ENCODE measurements at regions not wholly inside any gene's neighbourhood (a gene's known extent, or its start where the extent isn't known, plus 50 kb on each side); places are given as distances from the start of the nearest gene placed in this dataset.

DNA sequence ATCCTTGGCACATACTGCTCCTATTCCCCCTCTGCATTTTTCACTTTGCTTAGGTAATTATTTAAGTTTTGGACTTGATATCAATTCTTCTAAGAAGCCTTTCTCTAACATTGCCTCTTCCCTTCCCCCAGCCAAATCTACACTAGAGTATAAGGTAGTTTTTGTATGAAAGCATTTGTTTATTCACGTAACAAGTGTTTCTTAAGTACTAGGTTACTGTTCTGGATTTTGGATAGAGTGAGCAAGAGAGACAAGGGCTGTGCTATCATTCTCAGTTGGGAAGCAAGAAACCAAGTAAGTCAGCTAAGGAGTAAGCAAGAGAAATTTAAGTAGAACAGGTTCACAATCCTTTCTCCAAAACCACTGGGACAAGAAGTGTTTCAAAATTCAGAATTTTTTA is 55.9 kb upstream of the HHIP start:
- no peak overlapping the region for H2BK15ac ChIP-seq (ENCODE audit: low read depth, low read length)
- WGBS, 2 experiments (ENCODE audit: extremely low coverage in 2 of 2, insufficient read length in 1 of 2) = no CpG with 5 or more reads among the region's 1 CpG
- dilution Hi-C loops (cut with HindIII; ENCODE audit: low sequenced_read_pairs, unreplicated experiment) = no loop called here
- no peak overlapping the region for H2AK9ac ChIP-seq (replicated peaks; ENCODE audit: low read depth, low read length, poor library complexity)
- no peak overlapping the region for H3K18ac ChIP-seq (ENCODE audit: low read depth, low read length)
- H3K23ac ChIP-seq (ENCODE audit: low read depth, low read length) = no peak overlapping the region
- H3K4me2 ChIP-seq (ENCODE audit: low read depth, low read length) = no peak overlapping the region
- H3K27ac ChIP-seq (ENCODE audit: insufficient read depth, low read length) = no peak overlapping the region
- H2AFZ ChIP-seq (replicated peaks; ENCODE audit: low read length, poor library complexity) = no peak overlapping the region
- H3K27me3 ChIP-seq (ENCODE audit: control insufficient read depth, insufficient read depth, low read length) = no peaks in the 10 kb centered on the region
- H4K20me1 ChIP-seq (ENCODE audit: insufficient read depth, low read length) = no peaks in the 10 kb centered on the region
- H2BK5ac ChIP-seq (ENCODE audit: low read depth, low read length, poor library complexity, severe bottlenecking) = no peak overlapping the region
- no peak overlapping the region for H4K8ac ChIP-seq (ENCODE audit: low read depth in 2 of 2, low read length in 2 of 2)
- H3K4me1 ChIP-seq (ENCODE audit: control insufficient read depth, insufficient read depth, low read length) = peaks cover 2% of the 10 kb centered on the region; the same call in 1 of the 2 replicates
- TF ChIP-seq NFE2L2 (IDR thresholded peaks at IDR 0.05; ENCODE audit: low read depth, low read length) = no peak
- no peak for TF ChIP-seq RCOR1 (IDR thresholded peaks at IDR 0.05; ENCODE audit: insufficient replicate concordance, low read length)
- TF ChIP-seq CHD1 (IDR thresholded peaks at IDR 0.05; ENCODE audit: low read depth, low read length) = no peak
- TF ChIP-seq MXI1 (IDR thresholded peaks at IDR 0.05; ENCODE audit: borderline replicate concordance, low read depth, low read length) = no peak
- TF ChIP-seq RFX5 (IDR thresholded peaks at IDR 0.05; ENCODE audit: low read depth, low read length) = no peak
- H3K36me3 ChIP-seq (ENCODE audit: control insufficient read depth, insufficient read depth, low read length) = no peaks in the 10 kb centered on the region
- ChIA-PET POLR2A (ENCODE audit: unreplicated experiment) (no interaction called here), CTCF (no interaction called here)
- H3K9ac ChIP-seq (ENCODE audit: low read depth, low read length) = no peak overlapping the region
- H3K4ac ChIP-seq (ENCODE audit: low read depth, low read length) = no peak overlapping the region
- H2AK5ac ChIP-seq (ENCODE audit: low read depth, low read length) = no peak overlapping the region
- no peaks in the 10 kb centered on the region for H3K9me3 ChIP-seq (ENCODE audit: control insufficient read depth, insufficient read depth, low read length)
- H2BK120ac ChIP-seq (ENCODE audit: low read depth, low read length) = no peak overlapping the region
- BruUV-seq (replicated peaks) = no TSS peak
- H3K79me1 ChIP-seq (ENCODE audit: low read depth in 1 of 2, low read length in 2 of 2) = no peaks in the 10 kb centered on the region
- no peak overlapping the region for H4K5ac ChIP-seq (ENCODE audit: low read depth, low read length)
- no peak overlapping the region for H3K14ac ChIP-seq (replicated peaks; ENCODE audit: low read depth, low read length)
- no peak for ATAC-seq (ENCODE audit: low read depth)
- no peaks in the 10 kb centered on the region for H3K9me1 ChIP-seq (ENCODE audit: insufficient read depth, low read length)
- H4K91ac ChIP-seq (ENCODE audit: insufficient read depth, low read depth, low read length) = no peak overlapping the region
- no peak for DNase-seq
- H2BK20ac ChIP-seq (ENCODE audit: low read depth, low read length) = no peak overlapping the region
- in situ Hi-C loops (cut with MboI; ENCODE audit: low sequenced_read_pairs) = no loop called here
- no peak overlapping the region for H3K4me3 ChIP-seq (ENCODE audit: insufficient read depth, low read depth, low read length)
- H3K56ac ChIP-seq (ENCODE audit: extremely low read depth, insufficient read depth, low read length) = no peak overlapping the region
- intact Hi-C loops (cut with micrococcal nuclease) = no loop called here
